ENCODE measurements at regions not wholly inside any gene's neighbourhood (a gene's known extent, or its start where the extent isn't known, plus 50 kb on each side); places are given as distances from the start of the nearest gene placed in this dataset.
"Not testable (repeated sequence)": the region's sequence is repeated elsewhere in the genome, so short reads cannot be mapped to it uniquely, and the experiment has no call there.

- no peak for DNase-seq (ENCODE audit: insufficient read length, low spot score)
- no peak for FAIRE-seq
- TF ChIP-seq, protein P1, sequence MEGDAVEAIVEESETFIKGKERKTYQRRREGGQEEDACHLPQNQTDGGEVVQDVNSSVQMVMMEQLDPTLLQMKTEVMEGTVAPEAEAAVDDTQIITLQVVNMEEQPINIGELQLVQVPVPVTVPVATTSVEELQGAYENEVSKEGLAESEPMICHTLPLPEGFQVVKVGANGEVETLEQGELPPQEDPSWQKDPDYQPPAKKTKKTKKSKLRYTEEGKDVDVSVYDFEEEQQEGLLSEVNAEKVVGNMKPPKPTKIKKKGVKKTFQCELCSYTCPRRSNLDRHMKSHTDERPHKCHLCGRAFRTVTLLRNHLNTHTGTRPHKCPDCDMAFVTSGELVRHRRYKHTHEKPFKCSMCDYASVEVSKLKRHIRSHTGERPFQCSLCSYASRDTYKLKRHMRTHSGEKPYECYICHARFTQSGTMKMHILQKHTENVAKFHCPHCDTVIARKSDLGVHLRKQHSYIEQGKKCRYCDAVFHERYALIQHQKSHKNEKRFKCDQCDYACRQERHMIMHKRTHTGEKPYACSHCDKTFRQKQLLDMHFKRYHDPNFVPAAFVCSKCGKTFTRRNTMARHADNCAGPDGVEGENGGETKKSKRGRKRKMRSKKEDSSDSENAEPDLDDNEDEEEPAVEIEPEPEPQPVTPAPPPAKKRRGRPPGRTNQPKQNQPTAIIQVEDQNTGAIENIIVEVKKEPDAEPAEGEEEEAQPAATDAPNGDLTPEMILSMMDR (IDR thresholded peaks at IDR 0.05; ENCODE audit: insufficient read depth, missing control alignments), result no peak
Measured at GRCh38 chr13:50179977-50180376, 164.7 kb downstream of the KCNRG start.

DNA sequence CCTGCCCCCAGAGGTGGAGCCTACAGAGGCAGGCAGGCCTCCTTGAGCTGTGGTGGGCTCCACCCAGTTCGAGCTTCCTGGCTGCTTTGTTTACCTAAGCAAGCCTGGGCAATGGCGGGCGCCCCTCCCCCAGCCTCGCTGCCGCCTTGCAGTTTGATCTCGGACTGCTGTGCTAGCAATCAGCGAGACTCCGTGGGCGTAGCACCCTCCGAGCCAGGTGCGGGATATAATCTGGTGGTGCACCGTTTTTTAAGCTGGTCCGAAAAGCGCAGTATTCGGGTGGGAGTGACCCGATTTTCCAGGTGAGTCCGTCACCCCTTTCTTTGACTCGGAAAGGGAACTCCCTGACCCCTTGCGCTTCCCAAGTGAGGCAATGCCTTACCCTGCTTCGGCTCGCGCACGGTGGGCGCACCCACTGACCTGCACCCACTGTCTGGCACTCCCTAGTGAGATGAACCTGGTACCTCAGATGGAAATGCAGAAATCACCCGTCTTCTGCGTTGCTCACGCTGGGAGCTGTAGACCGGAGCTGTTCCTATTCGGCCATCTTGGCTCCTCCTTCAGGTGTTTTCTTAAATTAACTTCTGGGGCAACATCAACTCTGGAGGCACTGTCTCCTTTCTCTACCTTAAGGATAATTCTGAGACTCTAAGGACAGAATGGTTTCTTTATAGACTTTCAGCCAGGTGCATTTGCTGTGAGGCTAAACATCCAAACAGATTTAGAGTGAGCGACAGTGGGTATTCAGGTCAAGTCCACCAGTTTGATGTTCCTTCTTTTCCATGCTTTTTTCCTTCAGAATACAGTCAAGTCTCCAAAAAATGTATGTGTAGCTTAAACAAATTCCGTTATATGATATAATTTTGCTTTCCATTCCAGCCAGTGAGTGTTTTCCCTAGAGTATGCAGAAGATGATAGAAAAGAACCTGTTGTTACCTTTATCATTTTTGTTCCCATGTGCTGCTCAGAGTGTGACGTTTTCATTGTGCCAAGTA is 170.8 kb downstream of the KCNRG start:
- DNase-seq (ENCODE audit: insufficient read length, low spot score); FAIRE-seq: not testable (repeated sequence)

GRCh38 chr13:50187352-50188029 is 172.2 kb downstream of the KCNRG start:
- TF ChIP-seq, protein P1 (IDR thresholded peaks at IDR 0.05; ENCODE audit: insufficient read depth, missing control alignments), result no peak
- FAIRE-seq (no peak), DNase-seq (ENCODE audit: insufficient read length, low spot score) (no peak)

DNA sequence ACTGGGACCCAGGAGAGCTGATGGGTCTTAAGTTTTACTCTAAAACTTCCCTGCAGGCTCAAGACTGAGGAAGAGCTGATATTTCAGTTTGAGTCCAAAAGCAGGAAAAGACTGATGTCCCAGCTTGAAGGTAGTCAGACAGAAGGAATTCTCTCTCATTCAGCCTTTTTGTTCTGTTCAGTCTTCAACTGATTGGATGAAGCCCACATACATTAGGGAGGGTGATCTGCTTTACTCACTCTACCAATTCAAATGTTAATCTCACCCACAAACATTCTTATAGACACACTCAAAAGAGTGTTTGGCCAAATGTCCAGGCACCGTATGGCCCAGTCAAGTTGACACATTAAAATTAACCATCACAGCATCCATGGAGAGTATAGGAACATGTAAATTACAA is 173.5 kb downstream of the KCNRG start:
- DNase-seq (ENCODE audit: insufficient read length, low spot score), result no peak
- FAIRE-seq, result no peak

DNA sequence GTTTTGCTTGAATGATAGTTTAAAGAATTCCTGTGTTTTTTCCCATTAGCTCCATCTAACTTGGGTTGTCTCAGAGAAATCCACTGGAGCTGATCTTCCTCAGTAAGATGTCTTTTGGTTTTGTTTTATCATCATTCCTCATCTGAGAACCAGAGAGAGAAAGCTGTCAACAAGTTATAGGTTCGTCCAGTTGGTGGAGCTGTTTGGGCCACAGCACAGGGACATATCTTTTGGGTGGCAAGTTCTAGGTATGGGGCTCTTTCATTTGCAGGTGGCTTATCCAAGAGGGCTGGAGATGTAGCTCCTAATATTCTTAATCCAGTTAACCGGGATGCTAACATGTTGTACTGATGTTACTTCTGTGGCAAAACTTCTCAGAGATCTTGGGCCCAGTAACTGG is 174.2 kb downstream of the KCNRG start:
- DNase-seq (ENCODE audit: insufficient read length, low spot score) (no peak), FAIRE-seq (no peak)
- TF ChIP-seq, protein P1 (IDR thresholded peaks at IDR 0.05; ENCODE audit: insufficient read depth, missing control alignments), result no peak

More for the DNA sequence above, 173.5 kb downstream of the KCNRG start:
- TF ChIP-seq, protein P1 (IDR thresholded peaks at IDR 0.05; ENCODE audit: insufficient read depth, missing control alignments), result no peak

DNA sequence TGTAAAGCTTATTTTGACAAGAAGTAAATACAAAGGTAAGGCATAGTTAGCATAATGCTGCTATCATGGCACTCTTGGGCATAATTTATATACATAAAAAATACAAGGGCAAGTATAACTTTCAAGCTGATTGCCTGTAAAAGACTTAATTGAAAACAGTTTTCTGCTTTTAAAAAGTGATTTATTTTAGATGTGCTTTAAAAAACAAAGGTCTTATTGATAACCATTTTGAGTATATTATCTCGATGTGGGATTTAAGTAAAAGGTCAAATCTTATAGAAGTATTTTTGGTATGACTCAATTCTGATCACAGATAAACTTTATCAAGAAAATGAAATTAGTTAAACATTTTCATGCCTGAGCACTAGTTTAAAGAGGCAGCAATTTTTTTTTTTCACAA is 175.8 kb downstream of the KCNRG start:
- TF ChIP-seq, protein P1 (IDR thresholded peaks at IDR 0.05; ENCODE audit: insufficient read depth, missing control alignments), result no peak
- DNase-seq (ENCODE audit: insufficient read length, low spot score) (no peak), FAIRE-seq (no peak)

GRCh38 chr13:50192272-50192813 is 177.1 kb downstream of the KCNRG start:
- TF ChIP-seq, protein P1 (IDR thresholded peaks at IDR 0.05; ENCODE audit: insufficient read depth, missing control alignments), result no peak

More at GRCh38 chr13:50192272-50192813, 177.1 kb downstream of the KCNRG start:
- no peak for DNase-seq (ENCODE audit: insufficient read length, low spot score)
- no peak for FAIRE-seq

Data from D721Med (cell line).